MG63 (cell line): ENCODE measurements at regions not wholly inside any gene's neighbourhood (a gene's known extent, or its start where the extent isn't known, plus 50 kb on each side); places are given as distances from the start of the nearest gene placed in this dataset.

ENCODE experiments used
- DNase-seq: peaks from one replicate; pipeline ENCODE4 v3.0.0-alpha.2; 2020
- H3K27me3 ChIP-seq: fragments of 250-450 bp; sonication (Bioruptor Pico); 2 replicates; pipeline ENCODE4 v1.5.1; 2020; ENCODE audit warnings: mild to moderate bottlenecking, moderate library complexity
- H3K36me3 ChIP-seq: fragments of 250-450 bp; sonication (Bioruptor Pico); 2 replicates; pipeline ENCODE4 v1.5.1; 2020; ENCODE audit warnings: mild to moderate bottlenecking, moderate library complexity
- H3K4me3 ChIP-seq: fragments of 250-450 bp; sonication (Bioruptor Pico); 2 replicates; pipeline ENCODE4 v1.5.1; 2020; ENCODE audit warnings: mild to moderate bottlenecking, moderate library complexity
- H3K9me3 ChIP-seq: fragments of 250-450 bp; sonication (Bioruptor Pico); 2 replicates; pipeline ENCODE4 v1.5.1; 2020; ENCODE audit warnings: mild to moderate bottlenecking, moderate library complexity

GRCh38 chr18:29588446-29589100, 1411.6 kb upstream of the CDH2 start:
- Histone ChIP-seq H3K9me3 (no peaks in the 10 kb centered on the region), H3K4me3 (no peak overlapping the region), H3K36me3 (no peaks in the 10 kb centered on the region), H3K27me3 (no peaks in the 10 kb centered on the region)
- DNase-seq = no peak

- H3K9me3 ChIP-seq = no peaks in the 10 kb centered on the region
- DNase-seq = no peak
- H3K4me3 ChIP-seq = no peak overlapping the region
- no peaks in the 10 kb centered on the region for H3K36me3 ChIP-seq
- H3K27me3 ChIP-seq = no peaks in the 10 kb centered on the region
These were observed 1409.3 kb upstream of the CDH2 start for GRCh38 chr18:29586210-29586609.

- Histone ChIP-seq H3K27me3 (no peaks in the 10 kb centered on the region), H3K36me3 (no peaks in the 10 kb centered on the region), H3K9me3 (no peaks in the 10 kb centered on the region), H3K4me3 (no peak overlapping the region)
- no peak for DNase-seq
These were observed 1383.3 kb upstream of the CDH2 start for GRCh38 chr18:29560270-29560669.

GRCh38 chr18:29556070-29556469, 1379.1 kb upstream of the CDH2 start:
- DNase-seq = no peak
- no peaks in the 10 kb centered on the region for H3K9me3 ChIP-seq
- no peaks in the 10 kb centered on the region for H3K36me3 ChIP-seq
- H3K27me3 ChIP-seq = no peaks in the 10 kb centered on the region
- H3K4me3 ChIP-seq = no peak overlapping the region

GRCh38 chr18:29549759-29550158, 1372.8 kb upstream of the CDH2 start:
- DNase-seq = no peak
- H3K27me3 ChIP-seq = no peaks in the 10 kb centered on the region
- H3K4me3 ChIP-seq = no peak overlapping the region
- H3K9me3 ChIP-seq = no peaks in the 10 kb centered on the region
- H3K36me3 ChIP-seq = no peaks in the 10 kb centered on the region

GRCh38 chr18:29547626-29548025, 1370.7 kb upstream of the CDH2 start:
- no peaks in the 10 kb centered on the region for H3K9me3 ChIP-seq
- no peak for DNase-seq
- no peaks in the 10 kb centered on the region for H3K27me3 ChIP-seq
- no peak overlapping the region for H3K4me3 ChIP-seq
- H3K36me3 ChIP-seq = no peaks in the 10 kb centered on the region

GRCh38 chr18:29540548-29540947, 1363.6 kb upstream of the CDH2 start:
- no peaks in the 10 kb centered on the region for H3K27me3 ChIP-seq
- no peak overlapping the region for H3K4me3 ChIP-seq
- no peaks in the 10 kb centered on the region for H3K9me3 ChIP-seq
- H3K36me3 ChIP-seq = no peaks in the 10 kb centered on the region
- no peak for DNase-seq

GRCh38 chr18:29531746-29532145, 1354.8 kb upstream of the CDH2 start:
- Histone ChIP-seq H3K4me3 (no peak overlapping the region), H3K36me3 (no peaks in the 10 kb centered on the region), H3K27me3 (no peaks in the 10 kb centered on the region), H3K9me3 (peaks cover 2% of the 10 kb centered on the region; the same call in 1 of the 2 replicates)
- no peak for DNase-seq

GRCh38 chr18:29523371-29523770, 1346.4 kb upstream of the CDH2 start:
- Histone ChIP-seq H3K9me3 (no peaks in the 10 kb centered on the region), H3K27me3 (no peaks in the 10 kb centered on the region), H3K36me3 (no peaks in the 10 kb centered on the region), H3K4me3 (no peak overlapping the region)
- no peak for DNase-seq

GRCh38 chr18:29512761-29513160, 1335.8 kb upstream of the CDH2 start:
- Histone ChIP-seq H3K9me3 (no peaks in the 10 kb centered on the region), H3K36me3 (no peaks in the 10 kb centered on the region), H3K4me3 (no peak overlapping the region), H3K27me3 (no peaks in the 10 kb centered on the region)
- DNase-seq = no peak

- no peak overlapping the region for H3K4me3 ChIP-seq
- no peaks in the 10 kb centered on the region for H3K9me3 ChIP-seq
- no peak for DNase-seq
- no peaks in the 10 kb centered on the region for H3K36me3 ChIP-seq
- H3K27me3 ChIP-seq = no peaks in the 10 kb centered on the region
These were observed 1335.3 kb upstream of the CDH2 start for GRCh38 chr18:29512203-29512602.

- Histone ChIP-seq H3K27me3 (no peaks in the 10 kb centered on the region), H3K36me3 (no peaks in the 10 kb centered on the region), H3K9me3 (no peaks in the 10 kb centered on the region), H3K4me3 (no peak overlapping the region)
- DNase-seq = no peak
These were observed 1325.0 kb upstream of the CDH2 start for GRCh38 chr18:29501952-29502351.

GRCh38 chr18:29496152-29496680, 1319.3 kb upstream of the CDH2 start:
- H3K4me3 ChIP-seq = no peak overlapping the region
- no peaks in the 10 kb centered on the region for H3K36me3 ChIP-seq
- DNase-seq = no peak
- no peaks in the 10 kb centered on the region for H3K27me3 ChIP-seq
- no peaks in the 10 kb centered on the region for H3K9me3 ChIP-seq

- H3K4me3 ChIP-seq = no peak overlapping the region
- no peak for DNase-seq
- H3K9me3 ChIP-seq = no peaks in the 10 kb centered on the region
- H3K27me3 ChIP-seq = no peaks in the 10 kb centered on the region
- H3K36me3 ChIP-seq = no peaks in the 10 kb centered on the region
These were observed 1317.4 kb upstream of the CDH2 start for GRCh38 chr18:29494371-29494770.

- DNase-seq = no peak
- H3K36me3 ChIP-seq = no peaks in the 10 kb centered on the region
- no peaks in the 10 kb centered on the region for H3K27me3 ChIP-seq
- no peak overlapping the region for H3K4me3 ChIP-seq
- H3K9me3 ChIP-seq = no peaks in the 10 kb centered on the region
These were observed 1315.0 kb upstream of the CDH2 start for GRCh38 chr18:29491907-29492306.

- Histone ChIP-seq H3K36me3 (no peaks in the 10 kb centered on the region), H3K9me3 (no peaks in the 10 kb centered on the region), H3K27me3 (no peaks in the 10 kb centered on the region), H3K4me3 (no peak overlapping the region)
- DNase-seq = no peak
These were observed 1311.7 kb upstream of the CDH2 start for GRCh38 chr18:29488617-29489016.

GRCh38 chr18:29465526-29465925, 1288.6 kb upstream of the CDH2 start:
- Histone ChIP-seq H3K27me3 (no peaks in the 10 kb centered on the region), H3K36me3 (no peaks in the 10 kb centered on the region), H3K4me3 (no peak overlapping the region), H3K9me3 (no peaks in the 10 kb centered on the region)
- DNase-seq = no peak

- no peak for DNase-seq
- Histone ChIP-seq H3K4me3 (no peak overlapping the region), H3K9me3 (no peaks in the 10 kb centered on the region), H3K27me3 (no peaks in the 10 kb centered on the region), H3K36me3 (no peaks in the 10 kb centered on the region)
These were observed 1283.0 kb upstream of the CDH2 start for GRCh38 chr18:29459972-29460371.
